ENCODE measurements at regions not wholly inside any gene's neighbourhood (a gene's known extent, or its start where the extent isn't known, plus 50 kb on each side); places are given as distances from the start of the nearest gene placed in this dataset.

- no peak for DNase-seq
Observed at GRCh38 chr11:15779518-15779917, 576.8 kb downstream of the SOX6 start.

- DNase-seq: no peak
Observed at GRCh38 chr11:15780382-15780781, 576.0 kb downstream of the SOX6 start.

GRCh38 chr11:15780837-15781236, 575.5 kb downstream of the SOX6 start:
- DNase-seq: no peak

- no peak for DNase-seq
Observed at GRCh38 chr11:15783619-15784018, 572.7 kb downstream of the SOX6 start.

GRCh38 chr11:15793043-15793996, 563.0 kb downstream of the SOX6 start:
- peak; percentile 48 to 85 (median 82) for DNase-seq

- DNase-seq: no peak
Observed at GRCh38 chr11:15794361-15795150, 561.8 kb downstream of the SOX6 start.

GRCh38 chr11:15795378-15795777, 561.0 kb downstream of the SOX6 start:
- DNase-seq: no peak

GRCh38 chr11:15800111-15800800, 556.1 kb downstream of the SOX6 start:
- peak; percentile 82 to 96 (median 93) for DNase-seq

- no peak for DNase-seq
Observed at GRCh38 chr11:15801126-15801525, 555.2 kb downstream of the SOX6 start.

- DNase-seq: no peak
Observed at GRCh38 chr11:15801616-15802015, 554.7 kb downstream of the SOX6 start.

GRCh38 chr11:15805726-15806125, 550.6 kb downstream of the SOX6 start:
- DNase-seq: no peak

- DNase-seq: no peak
Observed at GRCh38 chr11:15806217-15806616, 550.1 kb downstream of the SOX6 start.

- no peak for DNase-seq
Observed at GRCh38 chr11:15807827-15808226, 548.5 kb downstream of the SOX6 start.

- no peak for DNase-seq
Observed at GRCh38 chr11:15810082-15810481, 546.3 kb downstream of the SOX6 start.

GRCh38 chr11:15810525-15810924, 545.8 kb downstream of the SOX6 start:
- no peak for DNase-seq

GRCh38 chr11:15815246-15816195, 540.8 kb downstream of the SOX6 start:
- peak; percentile 47 to 69 (median 64) for DNase-seq

- peak; percentile 77 to 90 (median 90) for DNase-seq
Observed at GRCh38 chr11:15816260-15816871, 540.0 kb downstream of the SOX6 start.

GRCh38 chr11:15817001-15817400, 539.3 kb downstream of the SOX6 start:
- no peak for DNase-seq

- peak in 2 of 3 donors; percentile 18 to 27 for DNase-seq
Observed at GRCh38 chr11:15818132-15818842, 538.1 kb downstream of the SOX6 start.

- peak; percentile 71 to 81 (median 78) for DNase-seq
Observed at GRCh38 chr11:15819679-15820286, 536.6 kb downstream of the SOX6 start.

All from suppressor macrophage treated with lipopolysaccharide for 1 hour (primary cell).